Stimulated activated CD8-positive, alpha-beta memory T cell treated with anti-CD3 and anti-CD28 coated beads, Interleukin-7, amount 100 ng/mL, for 48 hours (primary cell): ENCODE measurements at regions not wholly inside any gene's neighbourhood (a gene's known extent, or its start where the extent isn't known, plus 50 kb on each side); places are given as distances from the start of the nearest gene placed in this dataset.
"Not testable (repeated sequence)": the region's sequence is repeated elsewhere in the genome, so short reads cannot be mapped to it uniquely, and the experiment has no call there.

Source experiments
- DNase-seq, 2 donors: peaks; one replicate each; pipeline ENCODE4 v3.0.0-alpha.2; 2020; ENCODE audit warnings: low read depth in 1 of 2; ENCODE audit errors: extremely low read depth in 1 of 2

DNA sequence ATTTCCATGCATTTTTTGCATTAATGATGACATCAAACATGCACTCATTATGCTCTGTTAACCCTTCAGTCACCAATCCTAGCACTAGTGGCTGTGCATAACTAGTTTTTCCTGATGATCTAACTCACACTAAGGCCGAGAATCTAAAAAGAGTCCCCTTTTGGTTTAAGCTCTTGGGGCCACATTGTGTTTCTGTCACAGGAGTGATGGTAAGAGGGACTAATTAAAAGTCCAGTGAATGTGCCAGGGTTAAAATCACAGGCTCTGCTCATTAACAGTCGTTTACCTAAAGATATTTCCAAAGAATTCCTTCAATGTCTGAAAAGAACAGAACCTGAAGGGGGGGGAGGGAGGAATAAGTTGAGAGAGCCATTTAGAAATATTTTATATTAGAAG is 359.0 kb upstream of the ANKRD30A start:
- no peak for DNase-seq

DNA sequence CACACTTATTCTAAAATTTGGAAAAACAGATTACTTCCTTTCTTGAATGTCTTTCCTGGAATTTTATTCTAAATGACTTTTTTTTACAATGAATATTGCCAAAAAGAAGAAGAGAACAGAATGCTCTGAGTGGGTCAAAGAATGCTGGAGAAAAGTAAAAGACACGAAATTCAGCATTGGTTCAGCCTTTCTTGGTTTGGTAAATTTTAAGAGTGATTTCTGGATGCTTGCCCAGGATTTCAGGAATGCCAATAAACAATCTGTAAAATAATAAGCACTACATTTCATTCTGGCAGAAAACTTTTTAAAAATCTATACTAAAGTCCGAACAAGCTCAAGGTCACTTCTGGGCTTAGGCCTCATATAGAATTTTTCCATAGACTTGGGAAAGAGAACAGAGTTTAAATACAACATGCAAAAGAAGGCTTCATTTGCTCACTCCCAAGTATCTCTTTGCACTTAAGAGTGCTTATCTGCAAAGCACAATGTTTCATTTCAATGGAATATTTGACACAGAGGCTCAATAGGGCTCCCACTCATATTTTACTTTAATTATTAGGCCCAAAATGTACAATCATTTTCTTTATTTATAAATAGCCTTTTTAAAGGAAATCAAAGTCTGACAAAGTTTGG is 359.5 kb upstream of the ANKRD30A start:
- DNase-seq, result no peak

DNA sequence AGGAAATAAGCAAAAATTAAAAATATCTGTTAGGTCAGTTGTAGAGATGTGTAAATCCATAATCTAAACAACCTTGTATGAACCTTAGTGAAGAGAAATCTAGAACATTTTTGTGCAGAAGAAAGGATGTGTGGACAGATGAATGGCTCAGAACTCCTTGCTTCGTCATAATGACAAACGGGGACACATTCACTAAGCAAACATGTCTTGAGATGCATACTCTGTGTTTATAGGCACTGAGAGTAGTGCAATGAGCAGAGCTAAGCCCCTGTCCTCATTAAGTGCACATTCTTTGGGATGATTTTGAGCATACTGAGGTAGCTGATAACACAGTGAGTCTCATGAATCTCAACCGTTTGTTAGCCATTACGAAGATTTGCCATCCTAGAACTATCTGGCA is 360.6 kb upstream of the ANKRD30A start:
- no peak for DNase-seq

DNA sequence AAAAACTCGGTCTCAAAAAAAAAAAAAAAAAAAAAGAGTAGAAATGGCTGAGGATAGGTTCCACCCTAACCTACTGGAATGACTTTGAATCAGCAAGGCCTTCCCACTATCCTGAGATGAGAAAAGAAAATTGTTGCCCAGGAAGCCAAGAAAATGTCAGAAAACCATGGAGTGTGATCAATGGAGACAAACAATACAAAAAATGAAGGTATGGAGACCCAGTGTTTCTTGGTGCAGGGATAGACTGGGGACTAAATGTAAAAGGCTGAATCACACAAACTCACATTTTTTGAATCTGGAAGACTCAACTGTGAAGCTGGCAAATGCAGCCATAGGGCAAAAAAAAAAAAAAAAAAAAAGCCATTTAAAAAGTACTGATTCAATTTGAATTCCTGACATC is 364.3 kb upstream of the ANKRD30A start:
- no peak for DNase-seq

- no peak for DNase-seq
These were observed 366.1 kb upstream of the ANKRD30A start for GRCh38 chr10:36759141-36759805.

DNA sequence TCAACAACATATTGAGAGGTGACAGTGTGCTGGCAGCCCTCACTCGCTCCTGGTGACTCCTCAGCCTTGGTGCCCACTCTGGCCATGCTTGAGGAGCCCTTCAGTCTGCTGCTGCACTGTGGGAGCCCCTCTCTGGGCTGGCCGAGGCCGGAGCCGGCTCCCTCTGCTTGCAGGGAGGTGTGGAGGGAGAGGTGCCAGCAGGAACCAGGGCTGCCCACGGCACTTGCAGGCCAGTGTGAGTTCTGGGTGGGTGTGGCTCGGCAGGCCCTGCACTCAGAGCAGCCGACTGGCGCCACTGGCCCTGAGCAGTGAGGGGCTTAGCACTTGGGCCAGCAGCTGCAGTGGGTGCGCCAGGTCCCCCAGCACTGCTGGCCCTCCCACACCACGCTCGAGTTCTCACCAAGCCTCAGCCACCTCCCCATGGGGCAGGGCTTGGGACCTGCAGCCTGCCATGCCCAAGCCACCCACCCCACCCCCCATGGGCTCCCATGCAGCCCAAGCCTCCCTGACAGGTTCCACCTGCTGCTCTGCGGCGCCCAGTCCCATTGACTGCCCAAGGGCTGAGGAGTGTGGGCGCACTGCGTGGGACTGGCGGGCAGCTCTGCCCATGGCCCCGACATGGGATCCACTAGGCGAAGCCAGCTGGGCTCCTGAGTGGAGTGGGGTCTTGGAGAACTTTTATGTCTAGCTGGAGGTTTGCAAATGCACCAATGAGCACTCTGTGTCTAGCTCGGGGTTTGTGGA is 377.1 kb upstream of the ANKRD30A start:
- DNase-seq, result no peak

DNA sequence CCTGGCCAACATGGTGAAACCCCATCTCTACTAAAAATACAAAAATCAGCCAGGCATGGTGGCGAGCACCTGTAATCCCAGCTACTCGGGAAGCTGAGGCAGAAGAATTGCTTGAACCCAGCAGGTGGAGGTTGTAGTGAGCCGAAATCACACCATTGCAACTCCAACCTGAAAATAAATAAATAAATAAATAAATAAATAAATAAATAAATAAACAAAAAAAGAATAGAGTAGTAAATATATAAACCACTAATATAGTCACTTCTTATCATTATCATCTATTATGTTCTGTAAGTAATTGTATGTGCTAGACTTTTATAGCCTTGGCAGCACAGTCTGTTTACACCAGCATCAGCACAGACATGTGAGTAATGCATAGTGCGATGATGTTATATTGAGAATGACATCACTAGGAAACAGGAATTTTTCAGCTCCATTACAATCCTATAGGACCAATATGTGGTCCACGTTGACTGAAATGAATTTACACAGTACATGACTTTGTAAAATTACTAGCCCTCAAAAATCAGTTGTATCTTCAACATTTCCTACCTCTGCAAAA is 385.4 kb upstream of the ANKRD30A start:
- DNase-seq, result no peak

- DNase-seq, result no peak
These were observed 386.5 kb upstream of the ANKRD30A start for GRCh38 chr10:36738738-36739431.

GRCh38 chr10:36736311-36736710 is 389.1 kb upstream of the ANKRD30A start:
- no peak for DNase-seq

GRCh38 chr10:36734590-36734989 is 390.8 kb upstream of the ANKRD30A start:
- DNase-seq, result not testable (repeated sequence)

DNA sequence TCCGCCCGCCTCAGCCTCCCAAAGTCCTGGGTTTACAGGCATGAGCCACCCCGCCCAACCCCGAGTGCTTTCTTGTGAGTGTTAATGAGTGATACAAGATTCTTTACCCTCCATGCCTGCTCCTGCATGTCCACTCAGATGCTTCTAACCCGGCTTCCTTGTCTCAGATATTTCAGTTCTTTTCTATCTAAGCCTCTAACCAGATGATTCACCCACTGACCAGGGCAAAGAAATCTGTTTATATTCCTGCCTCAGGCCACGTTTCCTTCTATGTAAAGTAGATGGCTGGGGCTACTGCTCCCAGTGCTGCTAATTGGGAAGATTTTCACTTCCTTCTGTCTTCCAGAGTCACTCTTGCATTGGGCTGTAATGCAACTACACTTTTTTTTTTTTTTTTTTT is 395.1 kb upstream of the ANKRD30A start:
- no peak for DNase-seq

- no peak for DNase-seq
These were observed 396.8 kb upstream of the ANKRD30A start for GRCh38 chr10:36728626-36729025.

DNA sequence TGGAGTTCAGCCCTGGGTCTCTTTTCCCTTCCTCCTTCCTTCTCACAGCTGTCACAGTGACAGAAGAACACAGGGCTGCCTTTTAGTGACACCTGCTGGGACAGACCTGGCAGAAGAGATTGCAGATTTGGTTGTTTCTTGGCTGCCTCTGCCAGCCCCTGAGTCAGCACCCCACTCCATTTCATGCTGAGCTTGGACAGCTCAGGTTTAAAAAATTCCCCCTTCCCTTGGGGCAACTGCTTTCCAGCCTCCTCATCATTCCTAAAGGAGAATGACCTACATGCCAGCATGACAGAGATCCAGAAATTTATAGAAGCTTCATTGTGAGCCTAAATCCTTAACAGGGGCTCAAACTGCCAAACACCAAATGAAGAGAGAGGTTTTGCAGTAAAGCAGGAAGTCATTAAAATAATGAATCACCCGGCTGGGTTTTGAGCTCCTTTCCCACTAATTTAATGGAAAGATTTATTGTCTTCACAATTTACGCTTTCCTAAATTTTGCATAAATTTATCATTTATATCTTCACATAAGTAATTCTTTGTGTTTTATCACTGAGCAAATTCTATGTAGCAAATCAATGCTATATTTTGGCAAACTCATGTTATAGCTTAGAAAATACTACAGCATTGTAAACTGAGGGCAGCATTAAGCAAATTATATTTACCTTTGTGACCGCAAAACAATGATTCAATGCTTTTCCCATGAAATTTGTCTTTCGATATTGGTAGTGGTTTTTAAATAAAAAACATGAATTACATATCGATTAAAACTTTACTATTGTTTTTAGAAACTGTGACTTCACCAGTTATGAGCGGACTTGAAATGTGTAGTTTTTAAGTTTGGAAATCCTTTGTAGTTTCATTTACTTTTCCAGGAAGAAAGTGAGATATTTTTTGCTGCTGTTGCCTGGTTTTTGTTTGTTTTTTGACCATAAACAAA is 399.5 kb upstream of the ANKRD30A start:
- no peak for DNase-seq

DNA sequence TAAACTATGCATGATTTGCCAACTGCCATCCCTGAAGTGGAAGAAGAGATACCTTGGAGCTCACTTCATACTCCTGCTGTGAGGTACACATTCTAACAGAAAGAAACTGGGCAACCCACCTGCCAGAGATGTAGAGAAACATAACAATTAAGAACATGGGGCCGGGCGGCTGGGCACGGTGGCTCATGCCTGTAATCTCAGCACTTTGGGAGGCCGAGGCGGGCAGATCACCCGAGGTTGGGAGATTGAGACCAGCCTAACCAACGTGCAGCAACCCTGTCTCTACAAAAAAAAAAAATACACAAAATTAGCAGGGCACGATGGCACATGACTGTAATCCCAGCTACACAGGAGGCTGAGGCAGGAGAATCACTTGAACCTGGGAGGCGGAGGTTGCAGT is 402.6 kb upstream of the ANKRD30A start:
- DNase-seq, result no peak

DNA sequence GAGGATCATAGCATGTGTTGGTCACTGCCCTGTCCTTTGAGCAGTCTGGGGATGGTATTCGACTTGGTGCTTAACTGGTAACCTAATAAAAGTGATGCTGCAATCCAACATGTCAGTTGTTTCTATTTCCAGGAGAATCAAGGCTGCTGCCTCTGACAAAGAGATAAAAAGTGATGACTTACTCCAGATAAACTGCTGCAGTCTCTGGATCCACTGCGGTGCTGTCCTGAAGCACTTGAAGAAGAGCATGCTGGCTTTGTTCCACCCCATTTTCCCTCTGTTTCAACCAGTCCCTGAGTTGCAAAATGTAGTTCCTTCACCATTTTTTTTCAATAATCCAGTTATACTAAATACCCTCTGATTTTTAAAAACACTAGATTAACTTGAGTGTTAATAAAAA is 403.5 kb upstream of the ANKRD30A start:
- no peak for DNase-seq

- no peak for DNase-seq
These were observed 404.5 kb upstream of the ANKRD30A start for GRCh38 chr10:36720895-36721294.

DNA sequence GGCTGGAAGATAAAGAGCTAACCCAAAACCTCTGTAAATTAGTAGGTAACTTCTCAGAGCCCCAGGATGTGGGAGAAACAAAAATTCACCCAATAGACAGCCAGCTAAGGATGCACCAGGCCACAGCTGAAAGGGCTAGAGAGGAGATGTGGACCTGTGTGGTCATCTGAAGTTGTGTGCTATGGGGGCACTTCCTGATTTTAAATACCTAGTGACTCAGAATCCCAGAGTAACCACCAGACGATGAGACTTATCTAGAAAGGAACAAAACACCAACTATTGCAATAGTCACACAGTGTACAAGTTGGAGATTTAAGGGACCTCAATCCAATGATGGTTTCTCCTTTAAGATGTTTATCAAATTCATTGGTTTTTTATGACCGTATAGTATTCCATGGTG is 408.3 kb upstream of the ANKRD30A start:
- DNase-seq, result no peak

- no peak for DNase-seq
These were observed 409.1 kb upstream of the ANKRD30A start for GRCh38 chr10:36716291-36716690.

DNA sequence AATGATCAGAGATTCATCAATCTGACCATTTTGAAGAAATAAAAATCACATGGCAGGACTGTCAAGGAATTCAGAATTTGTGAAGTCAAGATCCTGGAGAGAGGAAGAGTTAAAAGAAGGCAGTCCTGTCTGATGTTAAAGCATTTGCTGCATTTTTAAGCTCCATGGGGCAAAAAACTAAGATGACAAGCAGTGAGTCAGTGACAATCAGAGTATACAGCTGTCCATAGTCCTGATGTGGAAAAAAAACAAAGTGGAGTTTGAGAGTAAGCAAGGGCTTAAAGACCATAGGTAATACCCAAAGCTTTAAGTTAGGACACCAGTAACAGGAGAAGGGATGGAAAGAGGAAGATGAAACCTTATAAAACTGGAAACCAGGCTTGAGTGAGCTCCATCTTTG is 412.7 kb upstream of the ANKRD30A start:
- no peak for DNase-seq

DNA sequence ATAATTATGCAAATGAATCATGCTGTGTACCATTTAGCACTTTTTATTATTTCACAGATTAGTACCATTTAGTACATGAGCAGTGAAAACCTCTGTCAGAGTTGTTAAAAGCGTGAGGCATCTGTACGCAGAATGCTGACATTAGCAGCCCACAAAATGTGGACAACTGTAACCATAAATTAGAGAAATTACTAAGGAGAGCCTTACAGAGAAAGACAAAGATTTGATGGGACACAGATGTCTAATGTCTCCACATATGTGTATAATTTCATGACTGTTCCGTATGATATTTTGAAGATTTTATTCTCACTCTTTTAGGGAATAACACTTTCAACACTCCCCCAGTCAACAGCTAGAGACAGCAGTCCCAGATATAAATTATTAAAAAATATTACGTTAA is 414.0 kb upstream of the ANKRD30A start:
- no peak for DNase-seq
